ENCODE measurements at regions not wholly inside any gene's neighbourhood (a gene's known extent, or its start where the extent isn't known, plus 50 kb on each side); places are given as distances from the start of the nearest gene placed in this dataset.

GRCh38 chr3:106936337-106936736 lies 440.9 kb upstream of the CCDC54 start:
- H2AFZ ChIP-seq (ENCODE audit: low read depth, low read length) = peak overlapping the region; percentile 61
- DNase-seq = peak; percentile 78
- H3K9me3 ChIP-seq (ENCODE audit: insufficient read depth, low read length, severe bottlenecking) = peaks cover 10% of the 10 kb centered on the region
- peaks cover 46% of the 10 kb centered on the region for H3K4me1 ChIP-seq (ENCODE audit: insufficient read depth, low read length)
- TF ChIP-seq EZH2 (IDR thresholded peaks at IDR 0.05; ENCODE audit: borderline replicate concordance, low read depth, low read length, severe bottlenecking) (no peak), CTCF (IDR thresholded peaks at IDR 0.05; ENCODE audit: borderline replicate concordance, extremely low read depth, low read length, poor library complexity, severe bottlenecking) (no peak)
- H3K27me3 ChIP-seq (ENCODE audit: insufficient read depth, low read length, poor library complexity) = no peaks in the 10 kb centered on the region
- H3K36me3 ChIP-seq (ENCODE audit: insufficient read depth, low read length) = peaks cover 4% of the 10 kb centered on the region; the same call in 1 of the 2 replicates
- H3K27ac ChIP-seq (ENCODE audit: low read length) = peak overlapping the region; percentile 82
- H3K4me3 ChIP-seq (ENCODE audit: low read depth in 1 of 2, low read length in 2 of 2) = peak overlapping the region in 1 of 2 experiments; percentile 18; a peak in 2 of 4 replicates
- H3K79me2 ChIP-seq (ENCODE audit: insufficient read depth, low read length) = no peaks in the 10 kb centered on the region
- peak overlapping the region; percentile 46 for H3K4me2 ChIP-seq (ENCODE audit: insufficient read depth, low read length)
- no peaks in the 10 kb centered on the region for H4K20me1 ChIP-seq (ENCODE audit: insufficient read depth, low read length)
- H3K9ac ChIP-seq (ENCODE audit: low read depth, low read length) = peak overlapping the region; percentile 22; the same call in 1 of the 2 replicates
- peak; percentile 91 for ATAC-seq (ENCODE audit: insufficient read depth, low read depth)

GRCh38 chr3:106942051-106942450 lies 435.2 kb upstream of the CCDC54 start:
- Histone ChIP-seq H3K4me2 (ENCODE audit: insufficient read depth, low read length) (no peak overlapping the region), H3K9me3 (ENCODE audit: insufficient read depth, low read length, severe bottlenecking) (no peaks in the 10 kb centered on the region), H2AFZ (ENCODE audit: low read depth, low read length) (no peak overlapping the region), H3K4me1 (ENCODE audit: insufficient read depth, low read length) (peaks cover 31% of the 10 kb centered on the region), H3K9ac (ENCODE audit: low read depth, low read length) (no peak overlapping the region), H3K36me3 (ENCODE audit: insufficient read depth, low read length) (no peaks in the 10 kb centered on the region), H3K27me3 (ENCODE audit: insufficient read depth, low read length, poor library complexity) (no peaks in the 10 kb centered on the region), H3K79me2 (ENCODE audit: insufficient read depth, low read length) (no peaks in the 10 kb centered on the region), H4K20me1 (ENCODE audit: insufficient read depth, low read length) (no peaks in the 10 kb centered on the region), H3K27ac (ENCODE audit: low read length) (no peak overlapping the region), H3K4me3 (ENCODE audit: low read depth in 1 of 2, low read length in 2 of 2) (no peak overlapping the region)
- ATAC-seq (ENCODE audit: insufficient read depth, low read depth) (no peak), DNase-seq (no peak)
- no peak for TF ChIP-seq EZH2 (IDR thresholded peaks at IDR 0.05; ENCODE audit: borderline replicate concordance, low read depth, low read length, severe bottlenecking)
- no peak for TF ChIP-seq CTCF (IDR thresholded peaks at IDR 0.05; ENCODE audit: borderline replicate concordance, extremely low read depth, low read length, poor library complexity, severe bottlenecking)

- Histone ChIP-seq H3K4me2 (ENCODE audit: insufficient read depth, low read length) (no peak overlapping the region), H2AFZ (ENCODE audit: low read depth, low read length) (no peak overlapping the region), H3K9ac (ENCODE audit: low read depth, low read length) (no peak overlapping the region), H4K20me1 (ENCODE audit: insufficient read depth, low read length) (no peaks in the 10 kb centered on the region), H3K4me3 (ENCODE audit: low read depth in 1 of 2, low read length in 2 of 2) (no peak overlapping the region), H3K27ac (ENCODE audit: low read length) (no peak overlapping the region; the same call in 1 of the 2 replicates), H3K4me1 (ENCODE audit: insufficient read depth, low read length) (peaks cover 24% of the 10 kb centered on the region), H3K36me3 (ENCODE audit: insufficient read depth, low read length) (no peaks in the 10 kb centered on the region), H3K27me3 (ENCODE audit: insufficient read depth, low read length, poor library complexity) (no peaks in the 10 kb centered on the region), H3K9me3 (ENCODE audit: insufficient read depth, low read length, severe bottlenecking) (no peaks in the 10 kb centered on the region), H3K79me2 (ENCODE audit: insufficient read depth, low read length) (no peaks in the 10 kb centered on the region)
- TF ChIP-seq CTCF (IDR thresholded peaks at IDR 0.05; ENCODE audit: borderline replicate concordance, extremely low read depth, low read length, poor library complexity, severe bottlenecking) = no peak
- no peak for TF ChIP-seq EZH2 (IDR thresholded peaks at IDR 0.05; ENCODE audit: borderline replicate concordance, low read depth, low read length, severe bottlenecking)
- DNase-seq = no peak
- no peak for ATAC-seq (ENCODE audit: insufficient read depth, low read depth)
These were observed 434.2 kb upstream of the CCDC54 start for GRCh38 chr3:106943071-106943470.
